Gastroesophageal sphincter (tissue), 4 donors: ENCODE measurements at regions not wholly inside any gene's neighbourhood (a gene's known extent, or its start where the extent isn't known, plus 50 kb on each side); places are given as distances from the start of the nearest gene placed in this dataset.

ENCODE experiments used
- ATAC-seq: fragments of 150-250 bp; one replicate; pipeline ENCODE4 v1.9.1; 2016; ENCODE audit warnings: mild to moderate bottlenecking, moderate library complexity
- H3K27ac ChIP-seq, 4 donors: fragments of 200-600 bp; sonication (generic) in 3 of 4; 1 replicate in 3 of 4; 2 replicates in 1 of 4; pipeline ENCODE4 v1.5.1; 2016 to 2019
- H3K27me3 ChIP-seq: fragments of 200-600 bp; sonication (generic); one replicate; pipeline ENCODE4 v1.5.1; 2019
- H3K36me3 ChIP-seq, 2 donors: fragments of 200-600 bp; sonication (generic); one replicate each; pipeline ENCODE4 v1.5.1; 2019; ENCODE audit warnings: control low read depth in 1 of 2
- H3K4me1 ChIP-seq, 3 donors: fragments of 200-600 bp; sonication (generic); 1 replicate in 2 of 3; 2 replicates in 1 of 3; pipeline ENCODE4 v1.5.1; 2016 to 2019; ENCODE audit warnings: control low read depth in 2 of 3
- H3K4me3 ChIP-seq, 2 donors: fragments of 200-600 bp; sonication (generic); one replicate each; pipeline ENCODE4 v1.5.1; 2019; ENCODE audit warnings: mild to moderate bottlenecking in 1 of 2, moderate library complexity in 1 of 2
- H3K9me3 ChIP-seq, 3 donors: fragments of 200-600 bp; sonication (generic); one replicate each; pipeline ENCODE4 v1.5.1; 2017 to 2019; ENCODE audit warnings: control low read depth in 2 of 3
- EP300 ChIP-seq: sonication (generic); formaldehyde crosslinking; IDR thresholded peaks from one replicate; pipeline ENCODE4 v1.6.1; 2017; ENCODE audit warnings: antibody characterized with exemption, mild to moderate bottlenecking
- POLR2A ChIP-seq, 2 donors: fragments of 450-650 bp; IDR thresholded peaks; one replicate each; pipeline ENCODE4 v1.6.1; 2017; ENCODE audit warnings: antibody characterized with exemption in 2 of 2, mild to moderate bottlenecking in 2 of 2, moderate library complexity in 1 of 2
- POLR2AphosphoS5 ChIP-seq: sonication (generic); formaldehyde crosslinking; IDR thresholded peaks from one replicate; pipeline ENCODE4 v1.6.1; 2017; ENCODE audit warnings: antibody characterized with exemption
- WGBS, 2 donors: methylation state at CpG; one replicate each; pipeline ENCODE4 v1.1.5; 2018; ENCODE audit warnings: low coverage in 1 of 2; 5-methylcytosine and 5-hydroxymethylcytosine counted together
- TF ChIP-seq, protein P1 (sequence below), 4 experiments: fragments of 200-600 bp in 2 of 4; fragments of 450-650 bp in 2 of 4; sonication (generic) in 1 of 4; IDR thresholded peaks; one replicate each; pipeline ENCODE4 v1.5.1; 2017 to 2019; ENCODE audit warnings: antibody characterized with exemption in 4 of 4, mild to moderate bottlenecking in 2 of 4, moderate library complexity in 2 of 4

- no peaks in the 10 kb centered on the region for H3K9me3 ChIP-seq
- H3K27me3 ChIP-seq = no peaks in the 10 kb centered on the region
- no peak overlapping the region for H3K4me3 ChIP-seq
- no peak for ATAC-seq
- H3K36me3 ChIP-seq = no peaks in the 10 kb centered on the region
- no peak overlapping the region for H3K27ac ChIP-seq
- 57 to 62% methylated on average over 2 to 5 of the region's 5 CpGs for WGBS, 2 donors
- TF ChIP-seq EP300 (no peak), POLR2A (IDR thresholded peaks at IDR 0.05) (no peak), POLR2AphosphoS5 (no peak)
- TF ChIP-seq, protein P1, sequence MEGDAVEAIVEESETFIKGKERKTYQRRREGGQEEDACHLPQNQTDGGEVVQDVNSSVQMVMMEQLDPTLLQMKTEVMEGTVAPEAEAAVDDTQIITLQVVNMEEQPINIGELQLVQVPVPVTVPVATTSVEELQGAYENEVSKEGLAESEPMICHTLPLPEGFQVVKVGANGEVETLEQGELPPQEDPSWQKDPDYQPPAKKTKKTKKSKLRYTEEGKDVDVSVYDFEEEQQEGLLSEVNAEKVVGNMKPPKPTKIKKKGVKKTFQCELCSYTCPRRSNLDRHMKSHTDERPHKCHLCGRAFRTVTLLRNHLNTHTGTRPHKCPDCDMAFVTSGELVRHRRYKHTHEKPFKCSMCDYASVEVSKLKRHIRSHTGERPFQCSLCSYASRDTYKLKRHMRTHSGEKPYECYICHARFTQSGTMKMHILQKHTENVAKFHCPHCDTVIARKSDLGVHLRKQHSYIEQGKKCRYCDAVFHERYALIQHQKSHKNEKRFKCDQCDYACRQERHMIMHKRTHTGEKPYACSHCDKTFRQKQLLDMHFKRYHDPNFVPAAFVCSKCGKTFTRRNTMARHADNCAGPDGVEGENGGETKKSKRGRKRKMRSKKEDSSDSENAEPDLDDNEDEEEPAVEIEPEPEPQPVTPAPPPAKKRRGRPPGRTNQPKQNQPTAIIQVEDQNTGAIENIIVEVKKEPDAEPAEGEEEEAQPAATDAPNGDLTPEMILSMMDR (IDR thresholded peaks at IDR 0.05) = no peak
- H3K4me1 ChIP-seq = no peaks in the 10 kb centered on the region
These were observed 82.8 kb upstream of the FRMD4A start for GRCh38 chr10:14413523-14413922.

GRCh38 chr10:14412624-14413023 is 81.9 kb upstream of the FRMD4A start:
- Histone ChIP-seq H3K4me3 (no peak overlapping the region), H3K27ac (no peak overlapping the region), H3K9me3 (no peaks in the 10 kb centered on the region), H3K27me3 (no peaks in the 10 kb centered on the region), H3K36me3 (no peaks in the 10 kb centered on the region), H3K4me1 (no peaks in the 10 kb centered on the region)
- no peak for ATAC-seq
- TF ChIP-seq, protein P1 (IDR thresholded peaks at IDR 0.05) = no peak
- TF ChIP-seq POLR2AphosphoS5 = no peak
- no peak for TF ChIP-seq POLR2A (IDR thresholded peaks at IDR 0.05)
- TF ChIP-seq EP300 = no peak
- 62 to 100% methylated on average over 1 to 2 of the region's 2 CpGs for WGBS, 2 donors

GRCh38 chr10:14409856-14410458 is 79.2 kb upstream of the FRMD4A start:
- Histone ChIP-seq H3K4me3 (no peak overlapping the region), H3K9me3 (no peaks in the 10 kb centered on the region), H3K27me3 (no peaks in the 10 kb centered on the region), H3K36me3 (no peaks in the 10 kb centered on the region), H3K27ac (no peak overlapping the region), H3K4me1 (no peaks in the 10 kb centered on the region)
- WGBS, 2 donors = 81% methylated on average over 3 of the region's 3 CpGs
- ATAC-seq = no peak
- TF ChIP-seq, protein P1 (IDR thresholded peaks at IDR 0.05) = no peak
- no peak for TF ChIP-seq POLR2A (IDR thresholded peaks at IDR 0.05)

GRCh38 chr10:14409247-14409646 is 78.5 kb upstream of the FRMD4A start:
- WGBS, 2 donors = 76 to 84% methylated on average over 3 to 4 of the region's 4 CpGs
- TF ChIP-seq POLR2AphosphoS5 (no peak), POLR2A (IDR thresholded peaks at IDR 0.05) (no peak), EP300 (no peak)
- TF ChIP-seq, protein P1 (IDR thresholded peaks at IDR 0.05) = no peak
- no peak for ATAC-seq

GRCh38 chr10:14408139-14408538 is 77.4 kb upstream of the FRMD4A start:
- Histone ChIP-seq H3K9me3 (no peaks in the 10 kb centered on the region), H3K4me1 (no peaks in the 10 kb centered on the region), H3K27me3 (no peaks in the 10 kb centered on the region), H3K4me3 (no peak overlapping the region), H3K36me3 (no peaks in the 10 kb centered on the region), H3K27ac (no peak overlapping the region)
- WGBS, 2 donors = 83 to 96% methylated on average over 2 of the region's 2 CpGs
- no peak for ATAC-seq
- TF ChIP-seq, protein P1 (IDR thresholded peaks at IDR 0.05) = no peak
- no peak for TF ChIP-seq POLR2AphosphoS5
- no peak for TF ChIP-seq POLR2A (IDR thresholded peaks at IDR 0.05)
- TF ChIP-seq EP300 = no peak

More at GRCh38 chr10:14409247-14409646, 78.5 kb upstream of the FRMD4A start:
- H3K4me3 ChIP-seq = no peak overlapping the region
- H3K27ac ChIP-seq = no peak overlapping the region
- no peaks in the 10 kb centered on the region for H3K36me3 ChIP-seq
- H3K9me3 ChIP-seq = no peaks in the 10 kb centered on the region
- H3K4me1 ChIP-seq = no peaks in the 10 kb centered on the region
- no peaks in the 10 kb centered on the region for H3K27me3 ChIP-seq
